K562 (cell line): ENCODE measurements at regions not wholly inside any gene's neighbourhood (a gene's known extent, or its start where the extent isn't known, plus 50 kb on each side); places are given as distances from the start of the nearest gene placed in this dataset.

ENCODE experiments used
- ATAC-seq: fragments of 200-7000 bp; cut with Tn5 transposase; 3 replicates; pipeline ENCODE4 v1.9.1; 2020; ENCODE audit warnings: moderate library complexity
- BruUV-seq: library from RNA; stranded (reverse); fragments of 400-500 nt; replicated peaks from 2 replicates; lab custom pipeline; 2021; lab: Mats Ljungman, UMichigan
- CTCF ChIA-PET: fragments of 300-600 bp; formaldehyde crosslinking; extraction: SDS; loops from one replicate; lab custom pipeline; 2021; ENCODE audit warnings: low intra/inter-chr PET ratio; lab: Yijun Ruan, JAX
- POLR2A ChIA-PET: fragments of 300-600, 350-650 bp; sonication (Branson Sonifier 250); formaldehyde crosslinking; extraction: SDS; loops from one replicate; lab custom pipeline; 2021; ENCODE audit warnings: antibody characterized with exemption, inconsistent platforms; lab: Yijun Ruan, JAX
- DNase-seq, 4 experiments: peaks; one replicate each; pipeline versions ENCODE4 v3.0.0 to v3.0.0-alpha.2; 2011 to 2018; ENCODE audit warnings: low spot score in 3 of 4, mixed read lengths in 3 of 4; ENCODE audit errors: extremely low read depth in 1 of 4
- FAIRE-seq: peaks from 2 replicates; lab custom pipeline; 2011; peaks lifted over from hg19 to GRCh38; lab: Jason Lieb, UNC
- H2AFZ ChIP-seq: 2 replicates; pipeline ENCODE4 v1.6.0; 2011; ENCODE audit warnings: low read depth, low read length, control low read depth, inconsistent platforms
- H3K27ac ChIP-seq: fragments of 200-600 bp; 3 replicates; pipeline ENCODE4 v1.8.0; 2011; ENCODE audit warnings: low read depth, mild to moderate bottlenecking, control low read depth, inconsistent platforms, low read length, moderate library complexity, mixed read lengths; ENCODE audit errors: extremely low read depth
- H3K27me3 ChIP-seq, 2 experiments: fragments of 300-600 bp in 1 of 2; 2 replicates in 1 of 2; 3 replicates in 1 of 2; pipeline versions ENCODE4 v1.6.0 to v1.8.0; 2011; ENCODE audit warnings: inconsistent platforms in 2 of 2, low read length in 2 of 2, mild to moderate bottlenecking in 1 of 2, mixed read lengths in 1 of 2, moderate library complexity in 1 of 2; ENCODE audit not compliant: control insufficient read depth in 2 of 2, insufficient read depth in 2 of 2
- H3K36me3 ChIP-seq: fragments of 300-600 bp; 3 replicates; pipeline ENCODE4 v1.8.0; 2011; ENCODE audit warnings: mild to moderate bottlenecking, low read length, inconsistent platforms; ENCODE audit not compliant: control insufficient read depth, insufficient read depth
- H3K4me1 ChIP-seq, 2 experiments: fragments of 200-600 bp in 1 of 2; replicated peaks in 1 of 2; 2 replicates in 1 of 2; 3 replicates in 1 of 2; pipeline versions ENCODE4 v1.5.1 to v1.8.0; 2011; ENCODE audit warnings: inconsistent platforms in 2 of 2, low read length in 2 of 2, mild to moderate bottlenecking in 1 of 2, mixed read lengths in 1 of 2, moderate library complexity in 1 of 2; ENCODE audit not compliant: control insufficient read depth in 2 of 2, insufficient read depth in 2 of 2
- H3K4me2 ChIP-seq: 2 replicates; pipeline ENCODE4 v1.6.1; 2011; ENCODE audit warnings: low read length, control low read depth, inconsistent platforms, mixed read lengths; ENCODE audit not compliant: insufficient read depth
- H3K4me3 ChIP-seq: fragments of 200-600 bp; sonication (generic), shearing (Covaris generic); 2 replicates; pipeline ENCODE4 v1.5.1; 2016; ENCODE audit warnings: control low read depth, inconsistent platforms
- H3K79me2 ChIP-seq: fragments of 200-600 bp; 3 replicates; pipeline ENCODE4 v1.8.0; 2011; ENCODE audit warnings: low read length, inconsistent platforms; ENCODE audit not compliant: control insufficient read depth, insufficient read depth
- H3K9ac ChIP-seq, 2 experiments: 2 replicates each; pipeline versions ENCODE4 v1.6.0 to v1.6.1; 2011; ENCODE audit warnings: low read depth in 2 of 2, low read length in 2 of 2, control low read depth in 1 of 2, inconsistent platforms in 1 of 2, mild to moderate bottlenecking in 1 of 2, mixed read lengths in 1 of 2; ENCODE audit not compliant: insufficient read depth in 1 of 2
- H3K9me1 ChIP-seq: one replicate; pipeline ENCODE4 v1.6.0; 2011; ENCODE audit warnings: inconsistent platforms, mild to moderate bottlenecking, low read length, moderate library complexity; ENCODE audit not compliant: control insufficient read depth, insufficient read depth
- H3K9me3 ChIP-seq: replicated peaks from 2 replicates; pipeline ENCODE4 v1.5.1; 2011; ENCODE audit warnings: low read depth, low read length, inconsistent platforms; ENCODE audit not compliant: control insufficient read depth, insufficient read depth
- H4K20me1 ChIP-seq: replicated peaks from 2 replicates; pipeline ENCODE4 v1.6.1; 2011; ENCODE audit warnings: low read length, inconsistent platforms, mixed read lengths; ENCODE audit not compliant: control insufficient read depth, insufficient read depth
- ARID3B ChIP-seq: fragments of 250-450 bp; sonication (Bioruptor Pico); IDR thresholded peaks from 2 replicates; pipeline ENCODE4 v1.4.0; 2020; ENCODE audit warnings: borderline replicate concordance
- CBX8 ChIP-seq: fragments of 200-600 bp; sonication (generic); IDR thresholded peaks from 2 replicates; pipeline ENCODE4 v1.6.1; 2012; ENCODE audit warnings: borderline replicate concordance, mixed run types, low read depth, mild to moderate bottlenecking, moderate library complexity, mixed read lengths, low read length, control low read depth, inconsistent platforms; ENCODE audit not compliant: poor library complexity, severe bottlenecking; ENCODE audit errors: extremely low read depth
- CSDE1 ChIP-seq, 2 experiments: fragments of 450-650 bp; IDR thresholded peaks; 2 replicates each; pipeline ENCODE4 v1.6.1; 2016; ENCODE audit warnings: mild to moderate bottlenecking in 1 of 2
- HNRNPK ChIP-seq: fragments of 200-400 bp; formaldehyde crosslinking; IDR thresholded peaks from one replicate; pipeline ENCODE4 v1.6.1; 2018; ENCODE audit warnings: mild to moderate bottlenecking, low read depth, low read length; ENCODE audit not compliant: poor library complexity, severe bottlenecking
- KLF6 ChIP-seq: fragments of 250-450 bp; sonication (Bioruptor Pico); IDR thresholded peaks from 2 replicates; pipeline ENCODE4 v1.4.0; 2020; ENCODE audit warnings: mild to moderate bottlenecking, moderate library complexity, borderline replicate concordance
- MTA2 ChIP-seq: fragments of 450-650 bp; IDR thresholded peaks from 2 replicates; pipeline ENCODE4 v1.6.1; 2016; ENCODE audit warnings: low read depth
- ZNF23 ChIP-seq: fragments of 250-450 bp; sonication (Bioruptor Pico); IDR thresholded peaks from 2 replicates; pipeline ENCODE4 v1.4.0; 2020; ENCODE audit warnings: mild to moderate bottlenecking
- ZNF589 ChIP-seq: fragments of 200-800 bp; sonication (Bioruptor generic); IDR thresholded peaks from 2 replicates; pipeline ENCODE4 v1.6.1; 2016; ENCODE audit warnings: low read depth, missing genetic modification characterization, missing compliant biosample characterization
- WGBS: fragments of 100-300 bp; shearing (Covaris generic); methylation state at CpG from one replicate; pipeline ENCODE4 v1.1.6; 2016; ENCODE audit warnings: low coverage, mixed read lengths; ENCODE audit not compliant: insufficient coverage; ENCODE audit errors: missing lambda C conversion rate; 5-methylcytosine and 5-hydroxymethylcytosine counted together
- in situ Hi-C: fragments of 300-500 bp; cut with MboI; formaldehyde crosslinking; loops from 4 replicates; pipeline ENCODE4 v1.15.0; 2018; ENCODE audit warnings: inconsistent platforms, mixed read lengths
- intact Hi-C: fragments of 100-400 bp; cut with micrococcal nuclease; formaldehyde crosslinking; loops from 2 replicates; pipeline ENCODE4 v1.14.2; 2022

- no peak for TF ChIP-seq MTA2
- TF ChIP-seq KLF6, result no peak
Observed at GRCh38 chr21:17429936-17430335, 82.9 kb upstream of the CXADR start (continued).

- H3K27ac ChIP-seq, result no peak overlapping the region
- H4K20me1 ChIP-seq, result no peaks in the 10 kb centered on the region; the same call in 1 of the 2 replicates
- no peaks in the 10 kb centered on the region for H3K4me1 ChIP-seq
- WGBS, result 0% methylated on average over 1 of the region's 3 CpGs
- FAIRE-seq, result no peak
- ATAC-seq, result no peak
- DNase-seq, result no peak
- intact Hi-C loops (no loop called here), in situ Hi-C loops (no loop called here)
- TF ChIP-seq CBX8 (no peak), HNRNPK (peak; percentile 27)
- H3K4me2 ChIP-seq, result no peak overlapping the region
- H3K9me1 ChIP-seq, result no peaks in the 10 kb centered on the region
- BruUV-seq, result no TSS peak
- H3K9me3 ChIP-seq, result no peaks in the 10 kb centered on the region
- H2AFZ ChIP-seq, result no peak overlapping the region
- no peak overlapping the region for H3K9ac ChIP-seq
- no peak overlapping the region for H3K4me3 ChIP-seq
- H3K27me3 ChIP-seq, result no peaks in the 10 kb centered on the region
- CTCF ChIA-PET, result no interaction called here
- H3K79me2 ChIP-seq, result no peaks in the 10 kb centered on the region
- POLR2A ChIA-PET, result interaction anchor here (0.5 kb wide), 1 partner anchor 10 kb away, joined by 4 read pairs; no protein-coding TSS in a partner anchor
- no peaks in the 10 kb centered on the region for H3K36me3 ChIP-seq
Observed at GRCh38 chr21:17432732-17433057, 80.1 kb upstream of the CXADR start.

GRCh38 chr21:17433730-17434129, 79.1 kb upstream of the CXADR start:
- WGBS, result 0% methylated on average over 2 of the region's 2 CpGs
- no TSS peak for BruUV-seq
- intact Hi-C loops (no loop called here), in situ Hi-C loops (no loop called here)
- no peak overlapping the region for H3K27ac ChIP-seq
- no peaks in the 10 kb centered on the region; the same call in 1 of the 2 replicates for H4K20me1 ChIP-seq
- no peaks in the 10 kb centered on the region for H3K27me3 ChIP-seq
- H3K4me1 ChIP-seq, result no peaks in the 10 kb centered on the region
- H3K36me3 ChIP-seq, result no peaks in the 10 kb centered on the region
- TF ChIP-seq ZNF23 (CRISPR knock-in tag) (no peak), CSDE1 (IDR thresholded peaks at IDR 0.05) (no peak), ARID3B (CRISPR knock-in tag) (no peak), ZNF589 (CRISPR knock-in tag) (no peak)
- no peaks in the 10 kb centered on the region for H3K79me2 ChIP-seq
- ChIA-PET POLR2A (interaction anchor here (0.6 kb wide), 1 partner anchor 20 kb away, joined by 3 read pairs; no protein-coding TSS in a partner anchor), CTCF (no interaction called here)
- no peaks in the 10 kb centered on the region for H3K9me1 ChIP-seq
- H3K4me2 ChIP-seq, result no peak overlapping the region
- FAIRE-seq (no peak), DNase-seq (no peak), ATAC-seq (no peak)
- no peak overlapping the region for H3K4me3 ChIP-seq
- H3K9ac ChIP-seq, result no peak overlapping the region
- H3K9me3 ChIP-seq, result no peaks in the 10 kb centered on the region
- no peak overlapping the region for H2AFZ ChIP-seq
